ENCODE measurements at regions not wholly inside any gene's neighbourhood (a gene's known extent, or its start where the extent isn't known, plus 50 kb on each side); places are given as distances from the start of the nearest gene placed in this dataset.

DNA sequence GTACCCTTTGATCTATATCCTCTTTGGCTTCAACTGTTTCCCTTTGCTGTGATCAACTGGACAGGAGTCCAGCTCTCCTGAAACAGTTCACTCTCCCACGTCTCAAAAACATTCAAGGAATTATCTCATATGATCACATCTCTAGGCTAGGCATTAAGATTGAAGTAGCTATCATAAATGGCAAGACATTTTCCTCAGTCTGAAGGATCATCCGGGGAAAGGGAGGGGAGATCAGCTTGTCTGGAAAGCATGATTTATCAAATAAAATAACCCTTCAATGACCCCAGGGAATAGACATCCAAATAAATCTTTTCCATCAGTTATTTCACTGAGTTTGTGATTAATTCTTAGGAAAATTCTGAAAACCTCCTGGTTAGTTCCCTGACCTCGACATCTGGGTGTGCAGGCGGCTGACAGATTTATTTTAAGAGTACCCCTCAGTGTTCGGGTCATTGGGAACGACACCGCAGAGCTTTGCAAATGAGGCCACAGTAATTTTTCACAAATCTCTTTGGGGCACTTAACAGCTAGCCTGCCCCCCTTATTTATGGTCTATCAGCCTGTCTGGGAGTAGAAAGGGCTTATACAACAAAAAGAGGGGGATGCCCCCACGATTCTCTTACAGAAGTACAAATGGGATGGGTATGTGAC, 65.8 kb downstream of the NSMCE3 start:
- no peak overlapping the region for H2BK12ac ChIP-seq (ENCODE audit: insufficient read length, low read depth, low read length)
- Mint-ChIP-seq H3K27me3 (ENCODE audit: low read depth) (no peaks in the 10 kb centered on the region; the same call in 1 of the 2 replicates), H3K4me3 (no peak overlapping the region), H3K36me3 (ENCODE audit: insufficient read depth in 1 of 3, low read depth in 3 of 3) (no peaks in the 10 kb centered on the region), H3K4me1 (peaks cover 3 to 16% of the 10 kb centered on the region in 2 experiments; a peak in 3 of 4 replicates), H3K27ac (no peak overlapping the region), H3K9me3 (no peaks in the 10 kb centered on the region)
- peaks cover 2% of the 10 kb centered on the region; the same call in 1 of the 2 replicates for H3K4me1 ChIP-seq (ENCODE audit: insufficient read depth, low read length)
- no peak for DNase-seq
- TF ChIP-seq, protein P1, sequence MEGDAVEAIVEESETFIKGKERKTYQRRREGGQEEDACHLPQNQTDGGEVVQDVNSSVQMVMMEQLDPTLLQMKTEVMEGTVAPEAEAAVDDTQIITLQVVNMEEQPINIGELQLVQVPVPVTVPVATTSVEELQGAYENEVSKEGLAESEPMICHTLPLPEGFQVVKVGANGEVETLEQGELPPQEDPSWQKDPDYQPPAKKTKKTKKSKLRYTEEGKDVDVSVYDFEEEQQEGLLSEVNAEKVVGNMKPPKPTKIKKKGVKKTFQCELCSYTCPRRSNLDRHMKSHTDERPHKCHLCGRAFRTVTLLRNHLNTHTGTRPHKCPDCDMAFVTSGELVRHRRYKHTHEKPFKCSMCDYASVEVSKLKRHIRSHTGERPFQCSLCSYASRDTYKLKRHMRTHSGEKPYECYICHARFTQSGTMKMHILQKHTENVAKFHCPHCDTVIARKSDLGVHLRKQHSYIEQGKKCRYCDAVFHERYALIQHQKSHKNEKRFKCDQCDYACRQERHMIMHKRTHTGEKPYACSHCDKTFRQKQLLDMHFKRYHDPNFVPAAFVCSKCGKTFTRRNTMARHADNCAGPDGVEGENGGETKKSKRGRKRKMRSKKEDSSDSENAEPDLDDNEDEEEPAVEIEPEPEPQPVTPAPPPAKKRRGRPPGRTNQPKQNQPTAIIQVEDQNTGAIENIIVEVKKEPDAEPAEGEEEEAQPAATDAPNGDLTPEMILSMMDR (conservative IDR thresholded peaks at IDR 0.05) = no peak
- no peak overlapping the region for H3K9ac ChIP-seq (ENCODE audit: extremely low read depth, insufficient read length, low read length)
- no peak overlapping the region for H2BK20ac ChIP-seq (ENCODE audit: low read depth, low read length, poor library complexity, severe bottlenecking)
- H3K79me1 ChIP-seq (ENCODE audit: insufficient read depth, low read depth, low read length, poor library complexity, severe bottlenecking) = no peaks in the 10 kb centered on the region
- no peaks in the 10 kb centered on the region for H3K79me2 ChIP-seq (ENCODE audit: insufficient read depth, low read length)
- no peak overlapping the region for H3K4me2 ChIP-seq (ENCODE audit: insufficient read depth, insufficient read length, low read length)
- no peak overlapping the region for H4K91ac ChIP-seq (ENCODE audit: insufficient read length, low read depth, low read length)
- H4K5ac ChIP-seq (ENCODE audit: insufficient read length, low read depth, low read length) = no peak overlapping the region
- H2BK5ac ChIP-seq (ENCODE audit: insufficient read length, low read length) = no peak overlapping the region
- H2BK120ac ChIP-seq (ENCODE audit: low read depth, low read length, poor library complexity, severe bottlenecking) = no peak overlapping the region
- no peak overlapping the region for H2BK15ac ChIP-seq (ENCODE audit: low read depth, low read length)
- no peak overlapping the region for H3K18ac ChIP-seq (ENCODE audit: insufficient read length, low read depth, low read length)
- no peaks in the 10 kb centered on the region for H3K27me3 ChIP-seq (ENCODE audit: insufficient read depth, low read length)
- no peaks in the 10 kb centered on the region for H3K9me3 ChIP-seq (ENCODE audit: control insufficient read depth, low read depth, low read length)
- no peak overlapping the region for H3T11ph ChIP-seq (ENCODE audit: low read length)
- no peaks in the 10 kb centered on the region for H3K23me2 ChIP-seq (ENCODE audit: insufficient read length, low read depth, low read length, poor library complexity, severe bottlenecking)
- H2AK5ac ChIP-seq (ENCODE audit: insufficient read length, low read length) = no peak overlapping the region
- H4K8ac ChIP-seq (replicated peaks; ENCODE audit: insufficient read length, low read depth, low read length) = no peak overlapping the region
- no CpG with 5 or more reads among the region's 8 CpGs for WGBS (ENCODE audit: extremely low coverage, insufficient read length, low lambda C conversion rate)
- no peaks in the 10 kb centered on the region for H4K20me1 ChIP-seq (ENCODE audit: control insufficient read depth, insufficient read depth, insufficient read length)
- no peak overlapping the region for H2AFZ ChIP-seq (ENCODE audit: low read length)
- H3K14ac ChIP-seq (ENCODE audit: insufficient read depth, low read length) = no peak overlapping the region
- no peak overlapping the region for H3K23ac ChIP-seq (ENCODE audit: insufficient read length, low read depth, low read length)
- no peak overlapping the region for H3K56ac ChIP-seq (ENCODE audit: insufficient read length, low read depth, low read length)
- no peak overlapping the region for H3K27ac ChIP-seq (ENCODE audit: insufficient read length, low read depth, low read length)
- no peak overlapping the region for H3K4ac ChIP-seq (ENCODE audit: low read depth, low read length)

Measured in H9 (cell line).